COR-L47 (cell line): ENCODE measurements at regions not wholly inside any gene's neighbourhood (a gene's known extent, or its start where the extent isn't known, plus 50 kb on each side); places are given as distances from the start of the nearest gene placed in this dataset.
A peak's percentile ranks its signal among the peaks of the same experiment; 100 is the strongest.
"Not testable (repeated sequence)": the region's sequence is repeated elsewhere in the genome, so short reads cannot be mapped to it uniquely, and the experiment has no call there.

ENCODE experiments used
- DNase-seq: peaks from one replicate; lab custom pipeline; 2025; lab: John Stamatoyannopoulos, UW

GRCh38 chr11:69905611-69906452, 86.6 kb upstream of the FGF3 start:
- no peak for DNase-seq

DNA sequence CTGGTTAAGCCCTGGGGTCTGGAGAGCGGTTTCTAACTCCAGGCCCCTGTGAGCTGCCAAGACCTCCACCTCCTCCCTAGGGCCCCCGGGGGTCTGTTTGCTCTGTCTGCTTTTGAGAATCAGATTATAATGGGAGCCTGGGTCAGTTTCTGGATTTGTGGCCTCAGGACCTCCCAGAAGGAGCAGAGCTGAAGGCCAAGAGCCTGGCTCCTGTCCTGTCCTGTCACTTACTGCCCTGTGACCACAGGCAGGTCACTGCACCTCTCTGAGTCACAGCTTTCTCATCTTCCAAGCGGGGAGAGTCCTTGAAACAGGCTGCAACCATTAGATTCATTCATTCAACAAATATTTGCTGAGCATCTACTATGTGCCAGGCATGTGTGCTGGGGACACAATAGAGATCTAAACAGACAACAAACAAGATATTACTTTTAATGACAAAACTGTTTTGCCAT, 87.3 kb upstream of the FGF3 start:
- no peak for DNase-seq

- DNase-seq = no peak
These were observed 88.4 kb upstream of the FGF3 start for GRCh38 chr11:69907611-69908010.

GRCh38 chr11:69908511-69909220, 89.5 kb upstream of the FGF3 start:
- DNase-seq = no peak

DNA sequence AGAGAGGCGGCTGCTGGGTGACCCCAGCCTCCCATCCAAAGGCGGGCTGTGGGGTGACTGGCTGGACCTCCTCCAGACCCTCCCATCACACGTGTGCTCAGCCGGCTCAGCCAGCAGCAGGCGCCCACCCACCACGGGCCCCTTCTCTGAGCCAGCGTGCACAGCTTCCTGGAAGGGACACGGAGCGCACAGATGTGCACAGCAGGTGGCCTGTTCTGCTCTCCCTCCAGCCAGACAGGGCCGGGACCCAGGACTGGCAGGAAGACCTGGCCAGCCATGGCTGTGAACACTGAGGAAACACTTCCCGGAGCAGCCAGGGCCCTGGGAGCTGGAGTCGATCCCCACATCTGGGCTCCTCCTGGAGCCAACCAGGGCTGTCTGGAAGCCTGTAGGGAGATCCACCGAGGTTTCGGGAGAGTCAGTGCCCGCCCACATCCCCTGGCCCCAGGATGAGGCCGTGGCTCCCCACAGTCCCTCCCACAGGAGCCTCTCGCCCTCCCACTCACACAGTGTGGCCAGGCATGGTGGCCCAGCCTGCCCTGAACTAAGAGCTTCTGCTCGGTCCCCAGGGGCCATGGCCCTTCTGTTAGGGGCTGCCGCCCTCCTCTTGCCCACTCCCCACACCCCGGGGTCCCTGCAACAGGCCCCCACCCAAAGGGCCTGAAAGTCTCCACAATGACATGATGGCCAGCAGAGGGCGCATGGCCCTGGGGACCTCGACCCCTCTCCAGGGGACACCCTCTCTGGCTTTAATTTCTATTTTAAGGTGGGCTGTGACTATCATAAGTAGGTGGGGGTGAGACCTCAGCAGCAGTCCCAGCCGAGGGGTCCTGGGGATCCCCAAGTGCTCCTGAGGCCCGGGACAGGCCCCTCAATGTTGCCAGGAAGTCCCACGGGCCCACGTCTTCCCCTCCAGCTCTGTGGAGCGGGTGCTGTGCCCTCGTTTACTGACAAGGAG, 90.6 kb upstream of the FGF3 start:
- no peak for DNase-seq

GRCh38 chr11:69910519-69911309, 91.5 kb upstream of the FGF3 start:
- DNase-seq = no peak

GRCh38 chr11:69911310-69912160, 92.3 kb upstream of the FGF3 start:
- no peak for DNase-seq

DNA sequence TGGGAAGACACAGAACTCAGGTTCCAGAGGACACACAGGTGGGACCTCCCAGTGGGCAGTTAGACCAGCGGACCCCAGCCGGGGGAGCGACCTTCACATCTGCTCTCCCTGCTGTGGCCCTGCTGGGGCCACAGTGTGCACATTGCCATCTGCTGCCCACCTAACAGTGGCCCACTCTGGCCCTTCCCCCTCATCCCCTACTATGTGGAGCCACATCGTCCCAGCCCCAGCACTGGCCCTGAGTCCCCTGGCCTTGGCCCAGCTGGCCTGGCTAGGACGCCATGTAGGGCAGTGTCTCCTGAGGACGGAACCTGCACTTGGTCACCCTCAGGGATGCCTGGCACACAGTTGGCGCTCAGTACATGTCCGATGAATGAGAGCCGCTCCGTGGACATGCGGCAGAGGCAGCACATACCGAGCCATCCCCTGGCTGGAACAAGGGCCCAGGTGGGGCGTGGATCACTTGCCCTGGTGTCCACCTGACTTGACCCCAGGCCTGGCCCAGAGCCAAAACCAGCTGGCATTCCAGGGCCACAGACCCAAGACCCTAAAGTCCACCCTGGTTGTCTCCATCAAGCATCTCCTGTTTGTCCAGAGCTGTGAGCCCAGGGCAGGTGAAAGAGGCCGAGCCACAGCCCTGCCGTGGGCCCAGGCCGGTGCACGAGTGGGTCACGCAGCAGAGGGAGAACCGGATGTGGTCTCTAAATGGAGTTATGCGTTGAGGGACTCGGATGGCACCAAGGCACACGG, 93.1 kb upstream of the FGF3 start:
- no peak for DNase-seq

GRCh38 chr11:69912911-69913451, 93.8 kb upstream of the FGF3 start:
- no peak for DNase-seq

- no peak for DNase-seq
These were observed 94.5 kb upstream of the FGF3 start for GRCh38 chr11:69913591-69914285.

DNA sequence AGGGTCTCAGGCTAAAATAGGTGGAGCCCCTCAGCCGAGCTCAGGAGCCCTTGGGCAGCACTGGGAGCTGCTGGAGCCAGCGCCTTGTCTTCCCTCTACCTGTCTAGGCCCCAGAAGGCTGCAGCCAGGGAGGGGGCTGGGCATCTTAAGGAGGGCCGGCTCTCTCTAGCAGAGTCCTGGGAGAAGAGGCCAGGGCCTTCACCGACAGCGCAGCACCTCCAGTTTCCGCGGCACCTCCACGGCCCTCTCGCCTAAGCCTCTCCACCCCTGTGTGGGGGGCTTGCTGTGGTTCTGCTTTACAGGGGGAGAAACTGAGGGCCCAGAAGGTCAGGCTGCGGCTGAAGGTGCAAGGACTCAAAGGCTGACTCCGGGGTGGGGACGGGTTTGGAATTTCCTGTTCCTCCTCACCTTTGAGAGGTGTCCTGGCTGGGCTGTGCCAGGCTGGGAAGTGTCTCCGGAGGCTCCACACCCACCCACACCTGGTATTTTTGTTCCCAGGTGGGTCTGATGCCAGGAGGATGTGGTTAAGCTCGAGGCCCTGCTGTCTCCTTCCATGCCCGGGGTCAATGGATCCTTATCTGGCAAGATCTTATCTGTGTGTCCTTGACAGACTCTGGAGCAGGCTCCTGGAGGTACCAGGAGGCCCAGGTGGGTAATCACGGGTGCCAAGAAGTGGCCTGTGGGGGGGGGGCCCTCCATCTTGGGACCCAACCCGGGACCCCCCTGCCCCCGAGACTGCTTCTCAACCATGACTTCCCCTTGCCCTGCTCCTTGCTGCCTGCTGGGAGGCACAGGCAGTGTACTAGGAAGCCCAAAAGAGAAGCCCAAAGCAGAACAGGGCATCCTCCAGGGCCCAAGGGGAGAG, 95.3 kb upstream of the FGF3 start:
- DNase-seq = no peak

DNA sequence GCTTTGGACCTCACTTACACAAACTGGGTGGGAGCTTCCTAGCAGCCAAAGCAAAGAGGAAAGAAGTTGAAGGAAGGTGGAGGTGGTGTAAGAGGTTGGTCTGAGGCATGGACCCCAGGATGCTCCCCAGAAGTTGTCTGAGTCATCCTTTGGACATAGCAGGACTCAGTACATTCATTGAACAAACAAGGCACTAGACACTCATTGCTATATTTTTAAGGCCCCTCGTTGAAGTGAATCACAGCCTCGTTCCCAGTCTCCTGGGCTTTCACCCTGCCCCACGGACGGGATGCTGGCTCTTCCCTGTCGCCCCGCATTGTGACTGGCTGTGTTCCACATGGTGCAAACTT, 95.9 kb upstream of the FGF3 start:
- no peak for DNase-seq

DNA sequence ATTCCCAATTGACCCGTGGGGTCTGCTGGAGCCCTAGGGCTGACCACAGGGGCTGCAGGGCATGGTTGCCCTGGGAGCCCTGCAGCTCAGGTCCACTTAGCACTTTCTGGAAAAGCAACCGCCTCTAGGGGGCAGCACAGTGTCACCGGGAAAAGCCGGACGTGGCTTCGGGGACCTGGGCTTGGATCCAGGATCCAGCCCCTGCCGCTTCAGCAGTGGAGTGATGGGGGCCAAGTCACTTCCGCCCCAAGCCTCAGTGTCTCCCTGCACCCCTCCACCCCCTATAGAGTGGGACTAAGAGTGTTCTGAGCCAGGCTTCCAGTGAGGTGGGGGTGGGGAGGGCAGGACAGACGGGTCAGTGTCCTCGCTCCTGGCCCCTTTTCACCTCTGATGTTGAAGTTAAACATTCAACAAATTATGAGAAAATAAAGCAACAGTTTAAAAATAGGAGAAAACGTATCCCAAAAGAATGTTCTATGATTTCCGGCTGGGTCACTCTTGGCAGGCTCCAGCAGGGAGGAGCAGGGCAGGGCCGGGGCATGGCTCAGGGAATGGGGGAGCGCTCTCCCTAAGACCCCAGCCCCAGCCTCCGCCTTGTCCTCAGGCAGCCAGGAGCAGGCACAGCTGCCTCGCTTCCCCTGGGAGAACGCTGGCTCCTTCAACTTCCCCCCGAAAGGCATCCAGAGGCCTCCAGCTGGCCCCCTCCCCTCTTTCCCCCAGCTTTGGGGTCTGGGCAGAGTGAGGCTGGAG, 96.5 kb upstream of the FGF3 start:
- peak; percentile 70 for DNase-seq

- DNase-seq = not testable (repeated sequence)
These were observed 97.0 kb upstream of the FGF3 start for GRCh38 chr11:69916251-69916649.

DNA sequence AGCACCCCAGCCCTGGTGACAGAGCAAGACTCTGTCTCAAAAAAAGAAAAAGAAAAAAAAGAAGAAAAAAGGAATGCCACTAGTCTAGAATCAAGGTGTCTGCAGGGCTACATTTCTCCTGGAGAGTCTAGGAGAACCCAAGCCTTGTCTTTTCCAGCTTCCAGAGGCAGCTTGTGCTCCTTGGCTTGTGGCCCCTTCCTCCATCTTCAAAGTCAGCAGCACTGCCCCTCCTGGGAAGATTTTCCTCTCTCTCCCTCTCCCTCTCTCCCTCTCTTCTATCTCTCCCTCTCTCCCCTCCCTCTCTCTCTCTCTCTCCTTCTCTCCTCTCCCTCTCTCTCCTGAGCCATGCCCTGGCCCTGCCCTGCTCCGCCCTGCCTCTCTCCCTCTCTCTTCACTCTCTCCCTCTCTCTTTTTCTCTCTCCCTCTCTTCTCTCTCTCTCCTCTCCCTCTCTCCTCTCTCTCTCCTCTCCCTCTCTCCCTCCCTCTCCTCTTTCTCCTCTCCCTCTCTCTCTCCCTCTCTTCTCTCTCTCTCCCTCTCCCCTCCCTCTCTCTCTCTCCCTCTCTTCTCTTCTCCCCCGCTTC, 97.7 kb upstream of the FGF3 start:
- DNase-seq = no peak

- DNase-seq = no peak
These were observed 98.3 kb upstream of the FGF3 start for GRCh38 chr11:69917529-69917928.
